Liver (tissue), 3 donors: ENCODE measurements at regions not wholly inside any gene's neighbourhood (a gene's known extent, or its start where the extent isn't known, plus 50 kb on each side); places are given as distances from the start of the nearest gene placed in this dataset.

ENCODE experiments used
- ATF3 ChIP-seq: IDR thresholded peaks from 2 replicates; pipeline ENCODE4 v1.6.1; 2016; ENCODE audit warnings: antibody characterized with exemption
- MAX ChIP-seq: IDR thresholded peaks from 2 replicates; pipeline ENCODE4 v1.6.1; 2016; ENCODE audit warnings: antibody characterized with exemption
- RAD21 ChIP-seq, 2 donors: IDR thresholded peaks; 2 replicates each; pipeline ENCODE4 v1.6.1; 2016; ENCODE audit warnings: antibody characterized with exemption in 2 of 2, mild to moderate bottlenecking in 2 of 2
- RXRA ChIP-seq, 2 donors: IDR thresholded peaks; 2 replicates each; pipeline ENCODE4 v1.6.1; 2017 to 2018; ENCODE audit warnings: antibody characterized with exemption in 2 of 2, mild to moderate bottlenecking in 1 of 2
- TF ChIP-seq, protein P1 (sequence below): fragments of 150-350 bp; IDR thresholded peaks from 2 replicates; pipeline ENCODE4 v1.5.1; 2017; ENCODE audit warnings: improper control_type of control experiment, low read depth, low read length; ENCODE audit not compliant: missing input control
- TF ChIP-seq, protein P2 (sequence below): IDR thresholded peaks from 2 replicates; pipeline ENCODE4 v1.6.1; 2016; ENCODE audit warnings: antibody characterized with exemption, mild to moderate bottlenecking
- donor health status: healthy.
- donor health status: healthy.

- TF ChIP-seq, protein P1, sequence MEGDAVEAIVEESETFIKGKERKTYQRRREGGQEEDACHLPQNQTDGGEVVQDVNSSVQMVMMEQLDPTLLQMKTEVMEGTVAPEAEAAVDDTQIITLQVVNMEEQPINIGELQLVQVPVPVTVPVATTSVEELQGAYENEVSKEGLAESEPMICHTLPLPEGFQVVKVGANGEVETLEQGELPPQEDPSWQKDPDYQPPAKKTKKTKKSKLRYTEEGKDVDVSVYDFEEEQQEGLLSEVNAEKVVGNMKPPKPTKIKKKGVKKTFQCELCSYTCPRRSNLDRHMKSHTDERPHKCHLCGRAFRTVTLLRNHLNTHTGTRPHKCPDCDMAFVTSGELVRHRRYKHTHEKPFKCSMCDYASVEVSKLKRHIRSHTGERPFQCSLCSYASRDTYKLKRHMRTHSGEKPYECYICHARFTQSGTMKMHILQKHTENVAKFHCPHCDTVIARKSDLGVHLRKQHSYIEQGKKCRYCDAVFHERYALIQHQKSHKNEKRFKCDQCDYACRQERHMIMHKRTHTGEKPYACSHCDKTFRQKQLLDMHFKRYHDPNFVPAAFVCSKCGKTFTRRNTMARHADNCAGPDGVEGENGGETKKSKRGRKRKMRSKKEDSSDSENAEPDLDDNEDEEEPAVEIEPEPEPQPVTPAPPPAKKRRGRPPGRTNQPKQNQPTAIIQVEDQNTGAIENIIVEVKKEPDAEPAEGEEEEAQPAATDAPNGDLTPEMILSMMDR = no peak
- no peak for TF ChIP-seq ATF3
- no peak for TF ChIP-seq MAX
- no peak for TF ChIP-seq RAD21 (IDR thresholded peaks at IDR 0.05)
- TF ChIP-seq, protein P2, sequence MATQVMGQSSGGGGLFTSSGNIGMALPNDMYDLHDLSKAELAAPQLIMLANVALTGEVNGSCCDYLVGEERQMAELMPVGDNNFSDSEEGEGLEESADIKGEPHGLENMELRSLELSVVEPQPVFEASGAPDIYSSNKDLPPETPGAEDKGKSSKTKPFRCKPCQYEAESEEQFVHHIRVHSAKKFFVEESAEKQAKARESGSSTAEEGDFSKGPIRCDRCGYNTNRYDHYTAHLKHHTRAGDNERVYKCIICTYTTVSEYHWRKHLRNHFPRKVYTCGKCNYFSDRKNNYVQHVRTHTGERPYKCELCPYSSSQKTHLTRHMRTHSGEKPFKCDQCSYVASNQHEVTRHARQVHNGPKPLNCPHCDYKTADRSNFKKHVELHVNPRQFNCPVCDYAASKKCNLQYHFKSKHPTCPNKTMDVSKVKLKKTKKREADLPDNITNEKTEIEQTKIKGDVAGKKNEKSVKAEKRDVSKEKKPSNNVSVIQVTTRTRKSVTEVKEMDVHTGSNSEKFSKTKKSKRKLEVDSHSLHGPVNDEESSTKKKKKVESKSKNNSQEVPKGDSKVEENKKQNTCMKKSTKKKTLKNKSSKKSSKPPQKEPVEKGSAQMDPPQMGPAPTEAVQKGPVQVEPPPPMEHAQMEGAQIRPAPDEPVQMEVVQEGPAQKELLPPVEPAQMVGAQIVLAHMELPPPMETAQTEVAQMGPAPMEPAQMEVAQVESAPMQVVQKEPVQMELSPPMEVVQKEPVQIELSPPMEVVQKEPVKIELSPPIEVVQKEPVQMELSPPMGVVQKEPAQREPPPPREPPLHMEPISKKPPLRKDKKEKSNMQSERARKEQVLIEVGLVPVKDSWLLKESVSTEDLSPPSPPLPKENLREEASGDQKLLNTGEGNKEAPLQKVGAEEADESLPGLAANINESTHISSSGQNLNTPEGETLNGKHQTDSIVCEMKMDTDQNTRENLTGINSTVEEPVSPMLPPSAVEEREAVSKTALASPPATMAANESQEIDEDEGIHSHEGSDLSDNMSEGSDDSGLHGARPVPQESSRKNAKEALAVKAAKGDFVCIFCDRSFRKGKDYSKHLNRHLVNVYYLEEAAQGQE = no peak
- no peak for TF ChIP-seq RXRA (IDR thresholded peaks at IDR 0.05)
Observed at GRCh38 chr14:59046746-59047145, 141.7 kb upstream of the DAAM1 start.
